ENCODE measurements at regions not wholly inside any gene's neighbourhood (a gene's known extent, or its start where the extent isn't known, plus 50 kb on each side); places are given as distances from the start of the nearest gene placed in this dataset. TPM values are rescaled to one million over a fixed set of nuclear protein-coding genes. Genes with fewer than 3 reads are reported as not detected.
"Not testable (repeated sequence)": the region's sequence is repeated elsewhere in the genome, so short reads cannot be mapped to it uniquely, and the experiment has no call there.

- H3K4me1 ChIP-seq (ENCODE audit: control insufficient read depth, insufficient read depth, low read length); H3K4me3 ChIP-seq (ENCODE audit: insufficient read depth, low read depth, low read length); H3K56ac ChIP-seq (ENCODE audit: extremely low read depth, insufficient read depth, low read length); H2AK9ac ChIP-seq (replicated peaks; ENCODE audit: low read depth, low read length, poor library complexity); H4K5ac ChIP-seq (ENCODE audit: low read depth, low read length); H3K14ac ChIP-seq (replicated peaks; ENCODE audit: low read depth, low read length); H4K91ac ChIP-seq (ENCODE audit: insufficient read depth, low read depth, low read length); CTCF ChIA-PET; H3K79me1 ChIP-seq (ENCODE audit: low read depth in 1 of 2, low read length in 2 of 2); H3K9me1 ChIP-seq (ENCODE audit: insufficient read depth, low read length); H2BK5ac ChIP-seq (ENCODE audit: low read depth, low read length, poor library complexity, severe bottlenecking); H3K18ac ChIP-seq (ENCODE audit: low read depth, low read length); dilution Hi-C loops (cut with HindIII; ENCODE audit: low sequenced_read_pairs, unreplicated experiment); H2AK5ac ChIP-seq (ENCODE audit: low read depth, low read length); H4K20me1 ChIP-seq (ENCODE audit: insufficient read depth, low read length); BruUV-seq (replicated peaks); H3K9me3 ChIP-seq (ENCODE audit: control insufficient read depth, insufficient read depth, low read length); H2BK20ac ChIP-seq (ENCODE audit: low read depth, low read length); H3K9ac ChIP-seq (ENCODE audit: low read depth, low read length); H3K4me2 ChIP-seq (ENCODE audit: low read depth, low read length); H3K27ac ChIP-seq (ENCODE audit: insufficient read depth, low read length); DNase-seq; intact Hi-C loops (cut with micrococcal nuclease); in situ Hi-C loops (cut with MboI; ENCODE audit: low sequenced_read_pairs); POLR2A ChIA-PET (ENCODE audit: unreplicated experiment); H2AFZ ChIP-seq (replicated peaks; ENCODE audit: low read length, poor library complexity); H3K27me3 ChIP-seq (ENCODE audit: control insufficient read depth, insufficient read depth, low read length); H2BK15ac ChIP-seq (ENCODE audit: low read depth, low read length); H3K23ac ChIP-seq (ENCODE audit: low read depth, low read length); H2BK120ac ChIP-seq (ENCODE audit: low read depth, low read length); H4K8ac ChIP-seq (ENCODE audit: low read depth in 2 of 2, low read length in 2 of 2); H3K4ac ChIP-seq (ENCODE audit: low read depth, low read length); H3K36me3 ChIP-seq (ENCODE audit: control insufficient read depth, insufficient read depth, low read length): not testable (repeated sequence)
- ATAC-seq (ENCODE audit: low read depth), result peak; percentile 45; the same call in 1 of the 2 replicates
- no CpG with 5 or more reads among the region's 2 CpGs for WGBS, 2 experiments (ENCODE audit: extremely low coverage in 2 of 2, insufficient read length in 1 of 2)
Measured at GRCh38 chr1:146278758-146279157, 49.9 kb upstream of the NOTCH2NLA start.

Small RNAs in the stretch of these regions (microRNA-seq; reads per million reads assigned to microRNA genes)
- not detected for gene RF00003 (ENCODE audit: insufficient read depth, insufficient read length)
- gene RF00619 (ENCODE audit: insufficient read depth, insufficient read length), result not detected
- not detected for gene RNA5SP536 (ENCODE audit: insufficient read depth, insufficient read length)
- gene RNU6-1071P (ENCODE audit: insufficient read depth, insufficient read length), result not detected

Small RNAs in the stretch of these regions (small RNA-seq; reads per million reads assigned to genes)
- gene RF00003 (6.3 to 590 (median 33.6) reads per million in 5 experiments), gene RF00619 (0 reads per million in 5 experiments), gene RNA5SP536 (0 reads per million in 5 experiments), gene RNU6-1071P (0 reads per million in 5 experiments)
